ENCODE measurements at regions not wholly inside any gene's neighbourhood (a gene's known extent, or its start where the extent isn't known, plus 50 kb on each side); places are given as distances from the start of the nearest gene placed in this dataset.
"Not testable (repeated sequence)": the region's sequence is repeated elsewhere in the genome, so short reads cannot be mapped to it uniquely, and the experiment has no call there.

DNA sequence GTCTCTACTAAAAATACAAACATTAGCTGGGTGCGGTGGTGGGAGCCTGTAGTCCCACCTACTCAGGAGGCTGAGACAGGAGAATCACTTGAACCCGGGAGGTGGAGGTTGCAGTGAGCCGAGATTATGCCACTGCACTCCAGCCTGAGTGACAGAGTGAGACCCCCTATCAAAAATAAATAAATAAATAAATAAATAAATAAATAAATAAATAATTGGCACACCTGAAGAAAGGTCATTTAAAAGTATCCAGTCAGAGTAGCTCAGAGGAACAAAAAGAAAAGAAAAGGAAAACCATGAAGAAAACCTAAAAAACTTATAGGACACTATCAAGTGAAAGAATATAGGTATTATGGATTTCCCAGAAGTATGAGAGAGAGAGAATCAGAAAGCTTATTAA lies 330.1 kb upstream of the AR start:
- CTCF ChIA-PET, H3K27me3 Mint-ChIP-seq: not testable (repeated sequence)

DNA sequence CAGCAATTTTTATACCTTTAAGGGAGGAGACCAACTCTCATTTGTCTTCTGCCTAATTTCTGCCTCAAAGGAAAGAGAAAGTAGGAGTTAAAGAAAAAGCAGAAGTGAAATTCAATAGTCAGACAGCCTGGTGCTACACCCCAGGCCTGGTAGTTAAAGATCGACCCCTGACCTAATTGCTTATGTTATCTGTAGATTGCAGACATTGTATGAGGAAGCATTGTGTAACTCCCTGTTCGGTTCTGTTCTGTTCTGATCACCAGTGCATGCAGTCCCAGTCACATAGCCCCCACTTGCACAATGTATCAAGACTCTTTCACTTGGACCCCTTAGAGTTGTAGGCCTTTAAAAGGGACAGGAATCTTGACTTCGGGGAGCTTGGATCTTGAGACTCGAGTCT lies 335.9 kb upstream of the AR start:
- Mint-ChIP-seq H3K27ac (no peak overlapping the region), H3K36me3 (no peaks in the 10 kb centered on the region), H3K9me3 (no peaks in the 10 kb centered on the region), H3K4me1 (ENCODE audit: low read depth) (no peaks in the 10 kb centered on the region), H3K4me3 (no peak overlapping the region), H3K27me3 (no peaks in the 10 kb centered on the region)
- POLR2A ChIA-PET, result no interaction called here
- CTCF ChIA-PET, result no interaction called here
- DNase-seq, result no peak
- intact Hi-C loops (cut with micrococcal nuclease), result no loop called here

More for the DNA sequence above, 330.1 kb upstream of the AR start:
- POLR2A ChIA-PET; H3K9me3 Mint-ChIP-seq; DNase-seq; H3K4me1 Mint-ChIP-seq (ENCODE audit: low read depth); H3K4me3 Mint-ChIP-seq; H3K36me3 Mint-ChIP-seq; H3K27ac Mint-ChIP-seq; intact Hi-C loops (cut with micrococcal nuclease): not testable (repeated sequence)

DNA sequence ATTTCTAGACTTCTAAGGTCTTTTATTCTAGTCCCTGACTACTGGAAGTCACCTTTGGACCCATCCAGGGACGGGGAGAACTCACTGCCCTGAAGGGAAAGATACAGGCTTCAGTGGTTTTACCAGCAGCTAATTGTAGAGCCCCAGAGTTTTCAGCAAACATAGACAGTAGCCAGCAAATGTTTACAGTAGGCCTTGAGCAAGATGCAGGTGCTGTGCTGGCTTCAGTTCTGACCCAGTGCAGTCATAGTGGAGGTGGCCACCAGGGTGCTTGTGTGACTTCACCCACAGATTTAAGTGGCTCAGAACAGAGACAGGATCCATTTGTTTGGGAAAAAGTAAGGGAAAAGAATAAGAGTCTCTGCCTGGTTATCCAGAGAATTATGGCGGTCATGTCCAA lies 384.4 kb upstream of the AR start:
- intact Hi-C loops (cut with micrococcal nuclease), result no loop called here
- H3K9me3 Mint-ChIP-seq, result no peaks in the 10 kb centered on the region
- no peak for DNase-seq
- H3K4me3 Mint-ChIP-seq, result no peak overlapping the region
- ChIA-PET POLR2A (no interaction called here), CTCF (no interaction called here)
- H3K27me3 Mint-ChIP-seq, result no peaks in the 10 kb centered on the region
- H3K27ac Mint-ChIP-seq, result no peak overlapping the region
- H3K4me1 Mint-ChIP-seq (ENCODE audit: low read depth), result no peaks in the 10 kb centered on the region
- no peaks in the 10 kb centered on the region for H3K36me3 Mint-ChIP-seq

DNA sequence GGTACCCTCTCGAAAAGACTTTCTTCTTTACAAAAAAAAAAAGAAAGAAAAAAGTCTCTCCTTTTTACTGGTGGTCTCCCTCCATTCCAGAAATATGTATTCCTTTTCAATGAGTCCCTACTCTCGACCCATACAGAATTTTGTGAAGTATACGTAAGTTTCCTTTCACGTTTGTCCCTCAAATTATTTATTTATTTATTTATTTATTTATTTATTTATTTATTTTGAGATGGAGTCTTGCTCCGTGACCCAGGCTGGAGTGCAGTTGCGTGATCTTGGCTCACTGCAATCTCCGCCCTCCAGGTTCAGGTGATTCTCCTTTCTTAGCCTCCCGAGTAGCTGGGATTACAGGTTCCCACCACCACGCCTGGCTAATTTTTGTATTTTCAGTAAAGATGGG lies 429.2 kb upstream of the AR start:
- no peak overlapping the region for H3K4me3 Mint-ChIP-seq
- intact Hi-C loops (cut with micrococcal nuclease), result no loop called here
- ChIA-PET POLR2A (no interaction called here), CTCF (no interaction called here)
- DNase-seq, result no peak
- H3K4me1 Mint-ChIP-seq (ENCODE audit: low read depth), result no peaks in the 10 kb centered on the region
- peaks cover 4% of the 10 kb centered on the region for H3K9me3 Mint-ChIP-seq
- no peak overlapping the region for H3K27ac Mint-ChIP-seq
- no peaks in the 10 kb centered on the region for H3K27me3 Mint-ChIP-seq
- no peaks in the 10 kb centered on the region for H3K36me3 Mint-ChIP-seq

DNA sequence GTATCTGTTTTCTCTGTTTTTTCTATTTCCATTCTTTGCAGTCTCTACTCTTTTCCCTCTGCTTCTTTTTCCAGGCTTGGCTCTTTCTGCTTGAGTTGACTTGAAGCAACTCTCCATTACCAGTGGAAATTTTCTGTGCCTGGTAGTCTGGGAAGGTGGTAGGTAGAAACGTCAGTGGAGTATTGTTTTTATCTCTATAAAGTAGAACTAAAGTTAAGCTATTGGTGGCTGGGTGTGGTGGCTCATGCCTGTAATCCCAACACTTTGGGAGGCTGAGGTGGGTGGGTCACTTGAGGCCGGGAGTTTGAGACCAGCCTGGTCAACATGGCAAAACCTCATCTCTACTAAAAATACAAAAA lies 438.1 kb upstream of the AR start:
- no peaks in the 10 kb centered on the region for H3K4me1 Mint-ChIP-seq (ENCODE audit: low read depth)
- DNase-seq, result no peak
- POLR2A ChIA-PET, result no interaction called here
- no peaks in the 10 kb centered on the region for H3K27me3 Mint-ChIP-seq
- no peaks in the 10 kb centered on the region for H3K9me3 Mint-ChIP-seq
- intact Hi-C loops (cut with micrococcal nuclease), result no loop called here
- H3K27ac Mint-ChIP-seq, result no peak overlapping the region
- CTCF ChIA-PET, result no interaction called here
- H3K36me3 Mint-ChIP-seq, result no peaks in the 10 kb centered on the region
- H3K4me3 Mint-ChIP-seq, result no peak overlapping the region

DNA sequence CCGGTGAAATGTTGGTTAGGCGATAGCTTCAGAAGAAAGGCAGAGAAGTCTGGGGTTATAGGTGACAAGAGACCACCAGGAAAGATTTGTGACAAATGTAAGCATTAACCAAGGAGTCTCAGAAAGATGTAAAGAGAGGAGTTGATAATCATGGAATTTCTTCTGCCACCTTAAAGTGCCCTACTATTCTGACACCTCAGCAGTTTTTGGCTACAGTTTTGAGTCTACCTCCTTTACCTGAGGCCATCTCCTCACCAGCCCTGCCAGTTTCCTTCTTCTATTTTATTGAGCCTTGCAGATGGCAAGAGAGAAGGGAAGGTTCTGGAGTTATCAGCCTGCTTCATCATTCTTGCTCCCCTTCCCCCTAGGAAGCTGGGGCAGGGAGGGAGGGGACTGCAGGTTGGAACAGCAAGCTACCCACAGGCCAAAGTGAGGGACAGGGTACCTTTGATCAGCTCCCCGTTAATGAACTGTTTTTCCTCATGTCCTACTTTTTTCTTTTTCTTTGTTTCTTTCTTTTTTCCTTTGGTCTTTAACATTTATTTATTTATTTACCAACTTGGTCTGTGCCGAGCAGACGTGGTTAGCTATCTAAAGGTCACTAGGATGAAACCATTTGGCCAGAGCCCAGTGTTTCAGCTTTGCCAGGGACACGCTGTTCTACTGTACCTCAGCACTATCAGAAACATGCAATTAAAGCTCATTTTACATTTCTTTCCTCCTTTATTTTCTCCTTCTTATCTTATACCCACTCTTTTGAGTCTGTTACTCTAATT lies 438.7 kb upstream of the AR start:
- Mint-ChIP-seq H3K27me3 (no peaks in the 10 kb centered on the region), H3K36me3 (no peaks in the 10 kb centered on the region), H3K27ac (no peak overlapping the region), H3K4me1 (ENCODE audit: low read depth) (no peaks in the 10 kb centered on the region), H3K4me3 (no peak overlapping the region), H3K9me3 (no peaks in the 10 kb centered on the region)
- DNase-seq, result no peak
- POLR2A ChIA-PET, result no interaction called here
- intact Hi-C loops (cut with micrococcal nuclease), result no loop called here
- CTCF ChIA-PET, result no interaction called here

DNA sequence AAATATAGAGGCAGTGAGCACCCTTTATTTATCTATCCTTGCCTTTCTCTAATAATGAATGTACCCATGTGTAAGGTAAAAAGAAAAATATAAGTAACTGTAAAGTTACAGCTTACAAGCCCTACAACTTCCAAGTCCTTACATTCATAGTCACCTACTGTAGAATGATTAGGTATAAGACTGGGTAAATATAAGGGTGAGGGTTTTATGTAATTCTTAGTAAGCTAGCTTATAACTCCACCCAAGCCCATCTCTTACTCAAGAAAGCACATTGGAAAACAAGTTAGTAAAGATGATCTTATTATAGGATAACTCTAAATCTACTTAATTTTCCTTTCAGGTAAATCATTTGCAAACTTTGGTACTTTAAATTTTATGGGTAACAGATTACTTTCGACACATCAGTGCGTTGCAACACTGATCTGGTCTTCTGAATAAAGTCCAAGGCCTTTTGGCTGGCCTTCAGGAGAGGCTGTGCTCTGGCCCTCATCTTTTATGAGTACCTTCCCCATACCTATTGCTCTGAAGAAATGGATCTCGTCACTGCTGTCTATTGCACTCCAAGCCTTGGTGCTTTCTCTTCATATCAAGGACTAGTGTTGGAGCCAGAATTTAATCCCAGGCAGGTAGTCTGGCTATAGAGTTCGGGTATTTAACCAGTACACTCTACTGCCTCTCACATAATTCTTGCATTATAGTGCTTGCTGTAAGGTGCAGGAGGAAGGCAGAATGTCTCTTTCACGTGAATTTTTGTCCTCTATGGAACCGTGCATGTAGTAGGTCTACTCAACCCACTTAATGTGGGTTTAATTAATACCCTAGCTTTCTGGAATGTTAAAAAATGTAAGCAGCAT lies 443.6 kb upstream of the AR start:
- POLR2A ChIA-PET, result no interaction called here
- H3K27ac Mint-ChIP-seq, result no peak overlapping the region
- intact Hi-C loops (cut with micrococcal nuclease), result no loop called here
- H3K36me3 Mint-ChIP-seq, result no peaks in the 10 kb centered on the region
- DNase-seq, result no peak
- H3K27me3 Mint-ChIP-seq, result no peaks in the 10 kb centered on the region
- CTCF ChIA-PET, result no interaction called here
- H3K4me3 Mint-ChIP-seq, result no peak overlapping the region
- no peaks in the 10 kb centered on the region for H3K9me3 Mint-ChIP-seq
- H3K4me1 Mint-ChIP-seq (ENCODE audit: low read depth), result no peaks in the 10 kb centered on the region

DNA sequence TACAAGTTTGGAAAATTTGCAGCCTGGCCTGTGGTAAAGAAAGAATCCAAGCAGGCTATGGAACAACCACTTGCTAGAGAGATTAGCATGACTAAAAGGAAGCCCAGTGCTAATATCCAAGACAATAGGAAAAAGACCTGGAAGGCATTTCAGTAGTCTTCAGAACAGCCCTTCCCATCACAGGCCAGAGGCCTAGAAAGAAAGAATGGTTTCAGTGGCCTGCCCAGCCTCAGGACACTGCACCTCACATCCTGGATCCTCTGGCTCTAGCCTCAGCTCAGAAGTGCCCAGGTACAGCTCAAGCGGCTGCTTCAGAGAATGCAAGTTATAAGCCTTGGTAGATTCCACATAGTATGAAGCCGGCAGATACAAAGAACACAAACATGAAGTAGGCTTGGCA lies 449.8 kb upstream of the AR start:
- intact Hi-C loops (cut with micrococcal nuclease), result no loop called here
- Mint-ChIP-seq H3K4me1 (ENCODE audit: low read depth) (no peaks in the 10 kb centered on the region), H3K9me3 (no peaks in the 10 kb centered on the region), H3K4me3 (no peak overlapping the region), H3K27ac (no peak overlapping the region), H3K36me3 (no peaks in the 10 kb centered on the region), H3K27me3 (no peaks in the 10 kb centered on the region)
- DNase-seq, result no peak
- ChIA-PET POLR2A (no interaction called here), CTCF (no interaction called here)

DNA sequence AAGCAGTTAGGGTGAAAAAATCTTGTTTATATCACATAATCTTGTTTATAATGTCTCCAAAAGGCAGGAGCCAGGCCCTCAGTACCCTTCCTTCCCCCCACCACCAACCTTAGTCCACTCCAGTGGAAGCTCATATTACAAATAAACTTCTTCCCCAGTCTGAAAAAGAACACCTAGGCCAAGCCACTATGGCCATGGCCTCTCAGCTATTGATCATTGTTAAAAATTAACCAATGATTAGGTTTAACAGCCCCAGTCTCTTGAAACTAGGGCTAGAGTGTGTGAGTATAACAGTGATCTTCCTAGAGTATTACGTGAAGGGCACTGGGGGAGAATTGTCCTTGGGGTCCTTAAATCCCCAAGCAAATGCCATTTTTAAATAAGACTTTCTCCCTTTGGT lies 411.9 kb upstream of the EDA2R start:
- intact Hi-C loops (cut with micrococcal nuclease), result no loop called here
- no peaks in the 10 kb centered on the region for H3K36me3 Mint-ChIP-seq
- no peaks in the 10 kb centered on the region for H3K27me3 Mint-ChIP-seq
- ChIA-PET CTCF (no interaction called here), POLR2A (no interaction called here)
- DNase-seq, result no peak
- no peaks in the 10 kb centered on the region for H3K9me3 Mint-ChIP-seq
- H3K4me1 Mint-ChIP-seq (ENCODE audit: low read depth), result no peaks in the 10 kb centered on the region
- no peak overlapping the region for H3K27ac Mint-ChIP-seq
- H3K4me3 Mint-ChIP-seq, result no peak overlapping the region

DNA sequence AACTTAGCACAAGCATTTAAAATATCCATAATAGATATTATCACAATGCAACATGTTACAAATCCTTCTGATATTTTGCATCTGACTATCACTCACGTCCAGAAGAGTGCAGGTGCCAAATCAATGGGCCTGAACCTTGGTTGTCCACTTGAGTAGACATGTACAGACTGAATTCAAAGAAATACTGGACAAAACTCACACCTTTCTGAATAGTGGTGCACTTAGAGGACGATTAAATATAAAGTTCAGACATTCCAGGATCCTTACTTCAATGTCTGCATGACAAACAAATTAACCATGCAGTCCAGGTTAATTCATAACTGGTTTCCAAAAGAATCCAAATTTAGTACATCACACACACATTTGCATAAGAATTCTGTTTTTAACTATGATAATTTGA lies 406.0 kb upstream of the EDA2R start:
- H3K4me1 Mint-ChIP-seq (ENCODE audit: low read depth), result no peaks in the 10 kb centered on the region
- CTCF ChIA-PET, result no interaction called here

DNA sequence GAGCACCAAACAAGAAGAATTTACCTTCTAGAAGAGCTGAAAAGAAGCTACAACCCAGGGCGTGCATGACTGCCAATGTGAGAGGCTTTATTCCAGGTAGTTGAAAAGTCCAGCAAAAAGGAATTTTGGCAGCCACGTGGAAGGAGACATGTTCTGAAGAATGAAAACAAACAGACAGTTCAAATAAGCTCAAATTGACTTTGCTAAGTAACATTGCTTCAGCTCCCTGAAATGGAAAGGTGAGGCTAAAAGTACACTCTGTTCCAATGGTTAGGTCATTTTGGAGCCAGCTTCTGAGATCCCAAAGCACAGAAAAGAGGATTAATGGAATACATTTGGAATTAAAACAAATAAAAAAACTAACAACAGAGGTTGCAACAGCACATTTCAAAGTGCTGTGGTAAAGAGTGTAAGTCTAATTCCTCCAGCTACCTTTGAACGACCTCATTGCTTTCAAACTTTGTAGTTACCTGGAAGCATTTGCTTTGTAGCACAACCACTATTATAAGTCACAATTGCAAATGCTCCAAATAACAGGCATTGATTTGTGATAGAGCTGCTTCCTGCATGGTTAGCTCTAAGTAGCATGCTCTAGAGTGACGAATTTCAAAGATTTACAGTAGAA lies 405.3 kb upstream of the EDA2R start:
- H3K27me3 Mint-ChIP-seq, result no peaks in the 10 kb centered on the region
- intact Hi-C loops (cut with micrococcal nuclease), result no loop called here
- H3K36me3 Mint-ChIP-seq, result no peaks in the 10 kb centered on the region
- ChIA-PET CTCF (no interaction called here), POLR2A (no interaction called here)
- H3K27ac Mint-ChIP-seq, result no peak overlapping the region
- H3K9me3 Mint-ChIP-seq, result no peaks in the 10 kb centered on the region
- DNase-seq, result no peak
- H3K4me1 Mint-ChIP-seq (ENCODE audit: low read depth), result no peaks in the 10 kb centered on the region
- no peak overlapping the region for H3K4me3 Mint-ChIP-seq

More for the DNA sequence above, 406.0 kb upstream of the EDA2R start:
- POLR2A ChIA-PET, result no interaction called here
- DNase-seq, result no peak
- Mint-ChIP-seq H3K9me3 (no peaks in the 10 kb centered on the region), H3K4me3 (no peak overlapping the region), H3K27me3 (no peaks in the 10 kb centered on the region), H3K27ac (no peak overlapping the region), H3K36me3 (no peaks in the 10 kb centered on the region)
- intact Hi-C loops (cut with micrococcal nuclease), result no loop called here

DNA sequence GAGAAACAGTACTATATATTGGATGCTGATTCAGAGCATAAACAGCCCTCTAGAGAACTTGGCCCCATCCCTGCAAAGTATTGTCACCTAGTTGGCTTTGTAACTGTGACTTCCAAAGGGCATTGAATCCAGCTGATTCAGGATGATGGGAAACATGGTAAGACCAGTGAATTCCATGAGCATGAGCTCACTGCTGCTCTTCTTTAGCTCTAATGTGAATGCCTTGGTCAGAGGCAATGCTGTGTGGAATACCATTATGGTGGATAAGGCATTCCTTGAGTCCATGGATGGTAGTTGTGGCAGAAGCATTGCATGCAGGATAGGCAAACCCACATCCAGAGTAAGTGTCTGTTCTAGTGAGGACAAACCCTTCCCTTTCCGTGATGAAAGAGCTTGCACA lies 365.6 kb upstream of the EDA2R start:
- H3K36me3 Mint-ChIP-seq, result no peaks in the 10 kb centered on the region
- CTCF ChIA-PET, result no interaction called here
- DNase-seq, result no peak

DNA sequence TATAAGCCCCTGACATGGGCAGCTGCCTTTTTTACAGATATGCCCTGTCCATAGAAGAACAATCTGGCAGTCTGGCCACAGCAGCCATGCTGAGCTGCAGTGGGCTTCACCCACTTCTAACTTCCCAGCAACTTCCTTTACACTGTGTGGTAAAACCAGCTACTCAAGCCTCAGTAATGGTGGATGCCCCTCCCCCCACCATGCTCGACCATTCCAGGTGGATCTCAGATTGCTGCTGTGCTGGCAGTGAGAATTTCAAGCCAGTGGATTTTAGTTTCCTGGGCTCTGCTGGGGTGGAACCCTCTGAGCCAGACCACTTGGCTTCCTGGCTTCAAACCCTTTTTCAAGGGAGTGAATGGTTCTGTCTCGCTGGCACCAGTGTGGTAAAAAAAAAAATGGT lies 355.9 kb upstream of the EDA2R start:
- intact Hi-C loops (cut with micrococcal nuclease), result no loop called here
- no peak for DNase-seq
- no peaks in the 10 kb centered on the region for H3K4me1 Mint-ChIP-seq (ENCODE audit: low read depth)
- H3K36me3 Mint-ChIP-seq, result no peaks in the 10 kb centered on the region
- no peaks in the 10 kb centered on the region for H3K9me3 Mint-ChIP-seq
- no peaks in the 10 kb centered on the region for H3K27me3 Mint-ChIP-seq
- ChIA-PET CTCF (no interaction called here), POLR2A (no interaction called here)
- H3K27ac Mint-ChIP-seq, result no peak overlapping the region
- no peak overlapping the region for H3K4me3 Mint-ChIP-seq

More for the DNA sequence above, 365.6 kb upstream of the EDA2R start:
- POLR2A ChIA-PET, result no interaction called here
- H3K4me3 Mint-ChIP-seq, result no peak overlapping the region
- H3K9me3 Mint-ChIP-seq, result peaks cover 2% of the 10 kb centered on the region
- intact Hi-C loops (cut with micrococcal nuclease), result no loop called here
- H3K27me3 Mint-ChIP-seq, result no peaks in the 10 kb centered on the region
- no peak overlapping the region for H3K27ac Mint-ChIP-seq
- no peaks in the 10 kb centered on the region for H3K4me1 Mint-ChIP-seq (ENCODE audit: low read depth)
